SU-DHL-6 (cell line): ENCODE measurements at regions not wholly inside any gene's neighbourhood (a gene's known extent, or its start where the extent isn't known, plus 50 kb on each side); places are given as distances from the start of the nearest gene placed in this dataset.

Experiments used
- EZH2phosphoT487 ChIP-seq: fragments of 200-600 bp; sonication (generic), shearing (Covaris generic); conservative IDR thresholded peaks from 2 replicates; pipeline ENCODE4 v1.6.1; 2018; ENCODE audit warnings: mild to moderate bottlenecking, antibody characterized with exemption, low read length, moderate library complexity, mixed read lengths
- TF ChIP-seq, protein P1 (sequence below): fragments of 200-600 bp; sonication (generic); IDR thresholded peaks from one replicate; pipeline ENCODE4 v1.5.1; 2017; ENCODE audit warnings: antibody characterized with exemption, mild to moderate bottlenecking, low read length, moderate library complexity; ENCODE audit not compliant: insufficient read depth, poor library complexity, severe bottlenecking

DNA sequence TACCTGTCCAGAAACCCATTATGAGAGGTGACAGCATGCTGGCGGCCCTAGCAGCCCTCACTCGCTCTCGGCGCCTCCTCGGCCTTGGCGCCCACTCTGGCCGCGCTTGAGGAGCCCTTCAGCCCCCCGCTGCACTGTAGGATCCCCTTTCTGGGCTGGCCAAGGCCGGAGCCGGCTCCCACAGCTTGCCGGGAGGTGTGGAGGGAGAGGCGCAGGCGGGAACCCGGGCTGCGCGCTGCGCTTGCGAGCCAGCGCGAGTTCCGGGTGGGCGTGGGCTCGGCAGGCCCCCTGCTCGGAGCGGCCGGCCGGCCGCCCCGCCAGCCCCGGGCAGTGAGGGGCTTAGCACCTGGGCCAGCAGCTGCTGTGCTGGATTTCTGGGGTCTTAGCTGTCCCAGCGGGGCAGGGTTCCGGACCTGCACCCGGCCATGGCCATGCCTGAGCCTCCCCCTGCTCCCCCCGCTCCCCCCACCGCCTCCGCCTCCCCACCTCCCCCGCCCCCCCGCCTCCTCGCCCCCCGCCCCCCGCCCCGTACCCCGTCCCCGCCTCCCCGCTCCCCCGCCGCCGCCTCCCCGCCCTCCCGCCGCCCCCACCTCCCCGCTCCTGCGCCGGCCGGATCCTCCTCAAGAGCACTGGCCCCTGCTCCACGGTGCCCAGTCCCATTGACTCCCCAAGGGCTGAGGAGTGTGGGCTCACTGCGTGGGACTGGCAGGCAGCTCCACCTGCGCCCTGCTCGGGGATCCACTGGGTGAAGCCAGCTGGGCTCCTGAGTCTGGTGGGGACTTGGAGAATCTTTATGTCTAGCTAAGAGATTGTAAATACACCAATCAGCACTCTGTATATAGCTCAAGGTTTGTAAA lies 163.1 kb downstream of the KLHL28 start:
- TF ChIP-seq, protein P1, sequence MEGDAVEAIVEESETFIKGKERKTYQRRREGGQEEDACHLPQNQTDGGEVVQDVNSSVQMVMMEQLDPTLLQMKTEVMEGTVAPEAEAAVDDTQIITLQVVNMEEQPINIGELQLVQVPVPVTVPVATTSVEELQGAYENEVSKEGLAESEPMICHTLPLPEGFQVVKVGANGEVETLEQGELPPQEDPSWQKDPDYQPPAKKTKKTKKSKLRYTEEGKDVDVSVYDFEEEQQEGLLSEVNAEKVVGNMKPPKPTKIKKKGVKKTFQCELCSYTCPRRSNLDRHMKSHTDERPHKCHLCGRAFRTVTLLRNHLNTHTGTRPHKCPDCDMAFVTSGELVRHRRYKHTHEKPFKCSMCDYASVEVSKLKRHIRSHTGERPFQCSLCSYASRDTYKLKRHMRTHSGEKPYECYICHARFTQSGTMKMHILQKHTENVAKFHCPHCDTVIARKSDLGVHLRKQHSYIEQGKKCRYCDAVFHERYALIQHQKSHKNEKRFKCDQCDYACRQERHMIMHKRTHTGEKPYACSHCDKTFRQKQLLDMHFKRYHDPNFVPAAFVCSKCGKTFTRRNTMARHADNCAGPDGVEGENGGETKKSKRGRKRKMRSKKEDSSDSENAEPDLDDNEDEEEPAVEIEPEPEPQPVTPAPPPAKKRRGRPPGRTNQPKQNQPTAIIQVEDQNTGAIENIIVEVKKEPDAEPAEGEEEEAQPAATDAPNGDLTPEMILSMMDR, result no peak
- TF ChIP-seq EZH2phosphoT487, result no peak
